ENCODE measurements at regions not wholly inside any gene's neighbourhood (a gene's known extent, or its start where the extent isn't known, plus 50 kb on each side); places are given as distances from the start of the nearest gene placed in this dataset.
A peak's percentile ranks its signal among the peaks of the same experiment; 100 is the strongest.

GRCh38 chr4:175530655-175531054, 281.4 kb downstream of the GPM6A start:
- Histone ChIP-seq H3K4me2 (no peak overlapping the region), H4K20me1 (replicated peaks; ENCODE audit: insufficient read depth) (no peaks in the 10 kb centered on the region), H2AFZ (0 out of 2 replicates have a peak overlapping the region, but pooled peaks have one; percentile 23), H3K79me2 (replicated peaks; ENCODE audit: insufficient read depth) (no peaks in the 10 kb centered on the region), H3K9me2 (ENCODE audit: insufficient read depth) (no peaks in the 10 kb centered on the region), H3K36me3 (ENCODE audit: insufficient read depth) (no peaks in the 10 kb centered on the region), H3K27me3 (ENCODE audit: insufficient read depth) (no peaks in the 10 kb centered on the region), H3K4me3 (no peak overlapping the region), H3K27ac (ENCODE audit: low read depth) (no peak overlapping the region), H3K4me1 (ENCODE audit: insufficient read depth) (no peaks in the 10 kb centered on the region), H3F3A (replicated peaks; ENCODE audit: low read depth) (no peaks in the 10 kb centered on the region)
- TF ChIP-seq ZNF114 (CRISPR knock-in tag; IDR thresholded peaks at IDR 0.05) (no peak), ETS1 (IDR thresholded peaks at IDR 0.05) (no peak), JUNB (IDR thresholded peaks at IDR 0.05; ENCODE audit: unreplicated experiment) (no peak), CREB1 (CRISPR knock-in tag; IDR thresholded peaks at IDR 0.05; ENCODE audit: low read depth) (no peak), EZH2 (IDR thresholded peaks at IDR 0.05; ENCODE audit: low read depth, unreplicated experiment) (no peak), CTCF (conservative IDR thresholded peaks at IDR 0.05; ENCODE audit: low read depth in 2 of 2) (no peak), POLR2AphosphoS5 (IDR thresholded peaks at IDR 0.05; ENCODE audit: low read depth) (no peak), ZNF462 (CRISPR knock-in tag; IDR thresholded peaks at IDR 0.05) (no peak), NANOG (IDR thresholded peaks at IDR 0.05; ENCODE audit: borderline replicate concordance) (no peak), REST (IDR thresholded peaks at IDR 0.05; ENCODE audit: unreplicated experiment) (no peak), EZH2phosphoT487 (IDR thresholded peaks at IDR 0.05; ENCODE audit: unreplicated experiment) (no peak), STAT1 (IDR thresholded peaks at IDR 0.05; ENCODE audit: unreplicated experiment) (no peak), ZNF331 (CRISPR knock-in tag; IDR thresholded peaks at IDR 0.05; ENCODE audit: low read depth) (no peak)
- ATAC-seq (no peak), DNase-seq (ENCODE audit: low spot score) (no peak)
- no peak overlapping the region for H3K27ac Mint-ChIP-seq
- H3K36me3 Mint-ChIP-seq (ENCODE audit: low read depth) = peaks cover 9% of the 10 kb centered on the region; the same call in 2 of the 3 replicates
- no peaks in the 10 kb centered on the region for H3K27me3 Mint-ChIP-seq (ENCODE audit: insufficient read depth, low read depth, poor library complexity)
- no peak overlapping the region for H3K4me3 Mint-ChIP-seq
- H3K9me3 Mint-ChIP-seq = peaks cover 16% of the 10 kb centered on the region; the same call in 2 of the 3 replicates
- no peaks in the 10 kb centered on the region for H3K4me1 Mint-ChIP-seq

All from GM23338 (cell line).